ENCODE measurements at regions not wholly inside any gene's neighbourhood (a gene's known extent, or its start where the extent isn't known, plus 50 kb on each side); places are given as distances from the start of the nearest gene placed in this dataset.
A peak's percentile ranks its signal among the peaks of the same experiment; 100 is the strongest.

DNA sequence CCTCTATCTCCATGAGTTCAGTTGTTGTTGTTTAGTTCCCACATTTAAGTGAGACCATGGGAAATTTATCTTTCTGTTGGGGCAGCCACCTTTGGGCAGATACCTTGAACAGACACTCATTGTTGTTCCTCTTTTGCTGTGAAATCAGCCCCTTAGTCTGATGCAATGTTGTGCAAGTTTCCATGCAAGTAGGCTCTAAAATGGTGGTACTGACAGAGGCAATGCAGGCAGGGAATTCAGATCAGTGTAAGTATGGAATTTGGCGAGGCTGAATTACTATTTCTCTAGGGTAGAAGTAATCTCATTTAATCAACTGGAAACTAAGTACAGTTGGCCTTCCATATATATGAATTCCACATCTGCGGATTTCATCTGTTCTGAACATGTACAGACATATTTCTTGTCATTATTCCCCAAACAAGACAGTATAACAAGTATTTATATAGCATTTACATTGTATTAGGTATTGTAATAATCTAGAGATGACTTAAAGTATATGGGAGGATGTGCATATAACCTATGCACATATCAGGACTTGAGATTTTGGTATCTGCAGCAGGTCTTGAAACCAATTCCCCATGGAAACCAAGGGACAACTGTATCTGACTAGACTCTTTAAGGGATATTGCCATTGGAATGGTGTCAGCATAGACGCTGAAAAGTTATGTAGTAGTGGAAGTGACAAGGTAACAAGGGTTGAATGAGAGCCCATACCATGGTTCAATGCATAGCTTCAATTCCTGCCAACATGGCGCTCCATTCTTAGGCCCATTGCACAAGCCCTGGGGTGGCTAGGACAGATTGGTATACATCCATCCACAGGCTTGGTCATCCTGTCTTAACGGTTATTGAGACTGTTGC lies 281.5 kb upstream of the HTR2A start:
- H3K27me3 Mint-ChIP-seq (ENCODE audit: low read depth, unreplicated experiment), result no peaks in the 10 kb centered on the region
- TF ChIP-seq, protein P1, sequence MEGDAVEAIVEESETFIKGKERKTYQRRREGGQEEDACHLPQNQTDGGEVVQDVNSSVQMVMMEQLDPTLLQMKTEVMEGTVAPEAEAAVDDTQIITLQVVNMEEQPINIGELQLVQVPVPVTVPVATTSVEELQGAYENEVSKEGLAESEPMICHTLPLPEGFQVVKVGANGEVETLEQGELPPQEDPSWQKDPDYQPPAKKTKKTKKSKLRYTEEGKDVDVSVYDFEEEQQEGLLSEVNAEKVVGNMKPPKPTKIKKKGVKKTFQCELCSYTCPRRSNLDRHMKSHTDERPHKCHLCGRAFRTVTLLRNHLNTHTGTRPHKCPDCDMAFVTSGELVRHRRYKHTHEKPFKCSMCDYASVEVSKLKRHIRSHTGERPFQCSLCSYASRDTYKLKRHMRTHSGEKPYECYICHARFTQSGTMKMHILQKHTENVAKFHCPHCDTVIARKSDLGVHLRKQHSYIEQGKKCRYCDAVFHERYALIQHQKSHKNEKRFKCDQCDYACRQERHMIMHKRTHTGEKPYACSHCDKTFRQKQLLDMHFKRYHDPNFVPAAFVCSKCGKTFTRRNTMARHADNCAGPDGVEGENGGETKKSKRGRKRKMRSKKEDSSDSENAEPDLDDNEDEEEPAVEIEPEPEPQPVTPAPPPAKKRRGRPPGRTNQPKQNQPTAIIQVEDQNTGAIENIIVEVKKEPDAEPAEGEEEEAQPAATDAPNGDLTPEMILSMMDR (IDR thresholded peaks at IDR 0.05; ENCODE audit: insufficient read depth, low read depth, low read length), result no peak
- TF ChIP-seq EZH2 (IDR thresholded peaks at IDR 0.05; ENCODE audit: insufficient read depth, low read length), result no peak
- DNase-seq (ENCODE audit: low read depth) (no peak), FAIRE-seq (no peak)
- H3K4me2 ChIP-seq (ENCODE audit: low read length), result no peak overlapping the region
- H3K36me3 Mint-ChIP-seq (ENCODE audit: low read depth, unreplicated experiment), result no peaks in the 10 kb centered on the region
- no peak overlapping the region for H2AFZ ChIP-seq (ENCODE audit: low read depth, low read length)
- peaks cover 10% of the 10 kb centered on the region for H3K4me1 ChIP-seq (ENCODE audit: insufficient read depth, low read length)
- H4K20me1 ChIP-seq (ENCODE audit: insufficient read depth, low read length), result no peaks in the 10 kb centered on the region
- H3K27ac Mint-ChIP-seq (ENCODE audit: unreplicated experiment), result peak overlapping the region; percentile 8
- no peaks in the 10 kb centered on the region for H3K27me3 ChIP-seq (ENCODE audit: insufficient read depth, low read length)
- H3K9me3 Mint-ChIP-seq (ENCODE audit: unreplicated experiment), result peaks cover 2% of the 10 kb centered on the region
- H3K27ac ChIP-seq (ENCODE audit: low read depth, low read length), result no peak overlapping the region
- peaks cover 14% of the 10 kb centered on the region for H3K4me1 Mint-ChIP-seq (ENCODE audit: low read depth, unreplicated experiment)
- no peak overlapping the region for H3K9ac ChIP-seq (ENCODE audit: low read length)
- no peaks in the 10 kb centered on the region for H3K9me3 ChIP-seq (ENCODE audit: insufficient read depth, low read depth, low read length)
- no peak overlapping the region for H3K4me3 ChIP-seq (ENCODE audit: insufficient read depth, low read depth, low read length)
- H3K79me2 ChIP-seq (ENCODE audit: insufficient read depth, low read length), result no peaks in the 10 kb centered on the region
- H3K36me3 ChIP-seq (ENCODE audit: insufficient read depth, low read length), result no peaks in the 10 kb centered on the region
- no peak overlapping the region for H3K4me3 Mint-ChIP-seq (ENCODE audit: unreplicated experiment)

DNA sequence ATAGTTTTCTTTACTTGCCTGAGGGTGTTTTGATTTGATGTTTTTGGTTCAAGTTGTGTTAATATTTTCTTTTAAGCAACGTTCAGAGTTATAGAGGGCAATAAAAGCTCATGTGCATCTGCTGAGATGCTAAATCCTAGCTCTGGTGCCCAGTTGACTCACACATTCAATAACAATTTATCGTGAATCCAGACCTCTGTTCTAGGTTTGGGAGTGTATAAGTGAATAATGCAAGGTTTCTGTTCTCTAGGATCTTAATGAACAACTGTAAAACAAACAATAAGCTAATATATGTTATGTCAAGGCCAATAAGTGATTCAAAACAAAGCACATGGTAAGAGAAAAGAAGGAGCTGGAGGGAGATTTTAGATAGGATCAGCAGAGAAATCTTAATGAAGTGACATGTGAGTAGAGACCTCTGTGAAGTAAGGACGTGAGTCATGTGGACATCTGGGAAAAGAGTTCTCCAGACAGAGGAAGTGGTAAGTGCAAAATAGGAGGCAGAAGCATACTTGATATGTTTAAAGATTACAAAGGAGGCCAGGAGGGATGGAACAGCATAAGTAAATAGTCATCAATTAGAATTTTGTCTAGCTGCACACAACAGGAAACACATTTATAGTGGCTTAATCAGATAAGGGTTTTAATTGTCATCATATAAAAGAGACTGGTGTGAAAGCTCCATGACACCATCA lies 278.5 kb upstream of the HTR2A start:
- no peak for TF ChIP-seq EZH2 (IDR thresholded peaks at IDR 0.05; ENCODE audit: insufficient read depth, low read length)
- TF ChIP-seq, protein P1 (IDR thresholded peaks at IDR 0.05; ENCODE audit: insufficient read depth, low read depth, low read length), result no peak
- Histone ChIP-seq H3K9me3 (ENCODE audit: insufficient read depth, low read depth, low read length) (no peaks in the 10 kb centered on the region), H3K9ac (ENCODE audit: low read length) (peak overlapping the region; percentile 4), H3K36me3 (ENCODE audit: insufficient read depth, low read length) (no peaks in the 10 kb centered on the region), H3K27me3 (ENCODE audit: insufficient read depth, low read length) (no peaks in the 10 kb centered on the region), H3K79me2 (ENCODE audit: insufficient read depth, low read length) (no peaks in the 10 kb centered on the region), H3K4me3 (ENCODE audit: insufficient read depth, low read depth, low read length) (no peak overlapping the region), H4K20me1 (ENCODE audit: insufficient read depth, low read length) (no peaks in the 10 kb centered on the region), H2AFZ (ENCODE audit: low read depth, low read length) (peak overlapping the region; percentile 16), H3K4me2 (ENCODE audit: low read length) (peak overlapping the region; percentile 66), H3K27ac (ENCODE audit: low read depth, low read length) (peak overlapping the region; percentile 54), H3K4me1 (ENCODE audit: insufficient read depth, low read length) (peaks cover 10% of the 10 kb centered on the region)
- Mint-ChIP-seq H3K27ac (ENCODE audit: unreplicated experiment) (peak overlapping the region; percentile 13), H3K36me3 (ENCODE audit: low read depth, unreplicated experiment) (no peaks in the 10 kb centered on the region), H3K27me3 (ENCODE audit: low read depth, unreplicated experiment) (no peaks in the 10 kb centered on the region), H3K4me3 (ENCODE audit: unreplicated experiment) (no peak overlapping the region), H3K4me1 (ENCODE audit: low read depth, unreplicated experiment) (peaks cover 13% of the 10 kb centered on the region), H3K9me3 (ENCODE audit: unreplicated experiment) (peaks cover 2% of the 10 kb centered on the region)
- FAIRE-seq (peak; percentile 94), DNase-seq (ENCODE audit: low read depth) (peak; percentile 94)

Measured in astrocyte (in vitro differentiated cells and primary cell).